Stimulated activated CD4-positive, alpha-beta T cell treated with anti-CD3 and anti-CD28 coated beads, TNF-alpha, amount 100 ng/mL, for 1 hour (primary cell): ENCODE measurements at regions not wholly inside any gene's neighbourhood (a gene's known extent, or its start where the extent isn't known, plus 50 kb on each side); places are given as distances from the start of the nearest gene placed in this dataset.
"Not testable (repeated sequence)": the region's sequence is repeated elsewhere in the genome, so short reads cannot be mapped to it uniquely, and the experiment has no call there.

Experiments used
- DNase-seq, 3 donors: peaks; one replicate each; pipeline ENCODE4 v3.0.0-alpha.2; 2020; ENCODE audit warnings: low read depth in 3 of 3, low spot score in 1 of 3

- DNase-seq: no peak
Observed at GRCh38 chr6:164087211-164087610, 672.7 kb downstream of the QKI start.

GRCh38 chr6:164086076-164086887 is 671.8 kb downstream of the QKI start:
- no peak for DNase-seq

GRCh38 chr6:164085091-164086075 is 670.9 kb downstream of the QKI start:
- no peak for DNase-seq

- DNase-seq: no peak
Observed at GRCh38 chr6:164079275-164079600, 664.7 kb downstream of the QKI start.

GRCh38 chr6:164078532-164079274 is 664.2 kb downstream of the QKI start:
- DNase-seq: no peak

GRCh38 chr6:164076818-164077532 is 662.5 kb downstream of the QKI start:
- DNase-seq: not testable (repeated sequence)

- DNase-seq: no peak
Observed at GRCh38 chr6:164075981-164076615, 661.6 kb downstream of the QKI start.

- no peak for DNase-seq
Observed at GRCh38 chr6:164072240-164072666, 657.7 kb downstream of the QKI start.

- no peak for DNase-seq
Observed at GRCh38 chr6:164069350-164069990, 655.0 kb downstream of the QKI start.

GRCh38 chr6:164068527-164068926 is 654.0 kb downstream of the QKI start:
- DNase-seq: no peak

- no peak for DNase-seq
Observed at GRCh38 chr6:164066766-164067165, 652.2 kb downstream of the QKI start.

- no peak for DNase-seq
Observed at GRCh38 chr6:164066335-164066734, 651.8 kb downstream of the QKI start.

- no peak for DNase-seq
Observed at GRCh38 chr6:164063346-164063745, 648.8 kb downstream of the QKI start.

- no peak for DNase-seq
Observed at GRCh38 chr6:164062872-164063271, 648.4 kb downstream of the QKI start.

- no peak for DNase-seq
Observed at GRCh38 chr6:164057876-164058275, 643.4 kb downstream of the QKI start.

- DNase-seq: no peak
Observed at GRCh38 chr6:164051427-164051826, 636.9 kb downstream of the QKI start.

GRCh38 chr6:164049517-164049988 is 635.0 kb downstream of the QKI start:
- DNase-seq: no peak

- no peak for DNase-seq
Observed at GRCh38 chr6:164048840-164049516, 634.5 kb downstream of the QKI start.

- no peak for DNase-seq
Observed at GRCh38 chr6:164045082-164045481, 630.6 kb downstream of the QKI start.
